Superior temporal gyrus (tissue), 1 donor: ENCODE measurements at regions not wholly inside any gene's neighbourhood (a gene's known extent, or its start where the extent isn't known, plus 50 kb on each side); places are given as distances from the start of the nearest gene placed in this dataset.
A peak's percentile ranks its signal among the peaks of the same experiment; 100 is the strongest.

Source experiments
- DNase-seq: peaks from one replicate; pipeline ENCODE4 v3.0.0-alpha.2; 2016; ENCODE audit errors: extremely low spot score

GRCh38 chr7:115883629-115884028 lies 146.9 kb downstream of the TFEC start:
- no peak for DNase-seq

GRCh38 chr7:115881476-115881875 lies 149.1 kb downstream of the TFEC start:
- no peak for DNase-seq

GRCh38 chr7:115879171-115879570 lies 151.4 kb downstream of the TFEC start:
- no peak for DNase-seq

- DNase-seq: no peak
These were observed 160.8 kb downstream of the TFEC start for GRCh38 chr7:115869801-115870200.

GRCh38 chr7:115869190-115869589 lies 161.4 kb downstream of the TFEC start:
- no peak for DNase-seq

- no peak for DNase-seq
These were observed 162.2 kb downstream of the TFEC start for GRCh38 chr7:115868369-115868768.

GRCh38 chr7:115864082-115864481 lies 166.5 kb downstream of the TFEC start:
- no peak for DNase-seq

- DNase-seq: peak; percentile 44
These were observed 179.3 kb downstream of the TFEC start for GRCh38 chr7:115851291-115851690.

- no peak for DNase-seq
These were observed 179.8 kb downstream of the TFEC start for GRCh38 chr7:115850774-115851173.

GRCh38 chr7:115844857-115845256 lies 185.7 kb downstream of the TFEC start:
- DNase-seq: no peak

GRCh38 chr7:115840702-115841101 lies 189.9 kb downstream of the TFEC start:
- no peak for DNase-seq

GRCh38 chr7:115838829-115839228 lies 191.7 kb downstream of the TFEC start:
- DNase-seq: no peak

GRCh38 chr7:115831371-115831770 lies 199.2 kb downstream of the TFEC start:
- DNase-seq: no peak

- DNase-seq: no peak
These were observed 203.1 kb downstream of the TFEC start for GRCh38 chr7:115827305-115828045.

GRCh38 chr7:115825456-115826115 lies 205.0 kb downstream of the TFEC start:
- DNase-seq: no peak

GRCh38 chr7:115822801-115823200 lies 207.8 kb downstream of the TFEC start:
- DNase-seq: no peak

- no peak for DNase-seq
These were observed 208.2 kb downstream of the TFEC start for GRCh38 chr7:115822380-115822779.

- DNase-seq: no peak
These were observed 214.1 kb downstream of the TFEC start for GRCh38 chr7:115816318-115816974.

- DNase-seq: no peak
These were observed 217.8 kb downstream of the TFEC start for GRCh38 chr7:115812794-115813193.

GRCh38 chr7:115805458-115805857 lies 225.1 kb downstream of the TFEC start:
- no peak for DNase-seq

GRCh38 chr7:115802415-115802814 lies 228.1 kb downstream of the TFEC start:
- DNase-seq: no peak

- no peak for DNase-seq
These were observed 231.1 kb downstream of the TFEC start for GRCh38 chr7:115799430-115799829.
